HEK293T (cell line): ENCODE measurements at regions not wholly inside any gene's neighbourhood (a gene's known extent, or its start where the extent isn't known, plus 50 kb on each side); places are given as distances from the start of the nearest gene placed in this dataset.

Experiments
- CTCF ChIA-PET: fragments of 350-600 bp; formaldehyde crosslinking; extraction: SDS; loops from one replicate; lab custom pipeline; 2021; ENCODE audit warnings: antibody characterized with exemption, inconsistent platforms; lab: Yijun Ruan, JAX
- POLR2A ChIA-PET: fragments of 350-600 bp; formaldehyde crosslinking; extraction: SDS; loops from one replicate; lab custom pipeline; 2020; ENCODE audit warnings: antibody characterized with exemption, inconsistent platforms; lab: Yijun Ruan, JAX
- DNase-seq: peaks from one replicate; pipeline ENCODE4 v3.0.0; 2012; ENCODE audit warnings: mixed read lengths; ENCODE audit errors: extremely low spot score
- ARNT ChIP-seq: fragments of 450-650 bp; IDR thresholded peaks from 2 replicates; pipeline ENCODE4 v1.6.1; 2017; ENCODE audit warnings: mild to moderate bottlenecking
- BHLHE40 ChIP-seq: fragments of 450-650 bp; IDR thresholded peaks from 2 replicates; pipeline ENCODE4 v1.6.1; 2016; ENCODE audit warnings: mild to moderate bottlenecking, moderate library complexity, borderline replicate concordance
- CTBP1 ChIP-seq: fragments of 450-650 bp; IDR thresholded peaks from 2 replicates; pipeline ENCODE4 v1.6.1; 2016; ENCODE audit warnings: borderline replicate concordance
- ELF4 ChIP-seq: fragments of 450-650 bp; IDR thresholded peaks from 2 replicates; pipeline ENCODE4 v1.6.1; 2017; ENCODE audit warnings: antibody characterized with exemption
- FOXA1 ChIP-seq: fragments of 450-650 bp; IDR thresholded peaks from 2 replicates; pipeline ENCODE4 v1.6.1; 2016; ENCODE audit warnings: mild to moderate bottlenecking
- FOXK2 ChIP-seq: fragments of 450-650 bp; IDR thresholded peaks from 2 replicates; pipeline ENCODE4 v1.6.1; 2016; ENCODE audit warnings: mild to moderate bottlenecking
- FOXM1 ChIP-seq: fragments of 450-650 bp; IDR thresholded peaks from 2 replicates; pipeline ENCODE4 v1.6.1; 2017; ENCODE audit warnings: mild to moderate bottlenecking, borderline replicate concordance
- HDGF ChIP-seq: fragments of 450-650 bp; IDR thresholded peaks from 2 replicates; pipeline ENCODE4 v1.6.1; 2017; ENCODE audit warnings: antibody characterized with exemption, borderline replicate concordance
- L3MBTL2 ChIP-seq: fragments of 450-650 bp; conservative IDR thresholded peaks from 2 replicates; pipeline ENCODE4 v1.6.1; 2016; ENCODE audit warnings: mild to moderate bottlenecking
- LEF1 ChIP-seq: fragments of 450-650 bp; IDR thresholded peaks from 2 replicates; pipeline ENCODE4 v1.6.1; 2017; ENCODE audit warnings: mild to moderate bottlenecking, borderline replicate concordance
- NFRKB ChIP-seq: fragments of 450-650 bp; IDR thresholded peaks from 2 replicates; pipeline ENCODE4 v1.6.1; 2016; ENCODE audit warnings: mild to moderate bottlenecking, moderate library complexity
- PKNOX1 ChIP-seq: fragments of 450-650 bp; IDR thresholded peaks from 2 replicates; pipeline ENCODE4 v1.6.1; 2016
- SP1 ChIP-seq: fragments of 450-650 bp; IDR thresholded peaks from 2 replicates; pipeline ENCODE4 v1.6.1; 2017
- SUZ12 ChIP-seq: fragments of 450-650 bp; IDR thresholded peaks from 2 replicates; pipeline ENCODE4 v1.6.1; 2016; ENCODE audit warnings: mild to moderate bottlenecking
- TARDBP ChIP-seq: fragments of 450-650 bp; IDR thresholded peaks from 2 replicates; pipeline ENCODE4 v1.6.1; 2016
- ZNF384 ChIP-seq: fragments of 450-650 bp; IDR thresholded peaks from 2 replicates; pipeline ENCODE4 v1.6.1; 2016

- TF ChIP-seq L3MBTL2 (no peak), TARDBP (0 out of 2 replicates have a peak, but pooled peaks have one; percentile 28), SP1 (no peak)
- CTCF ChIA-PET, result interaction anchor here (0.7 to 1.5 kb wide), 6 partner anchors 9 to 855 kb away, joined by 3 to 8 read pairs (median 3); no protein-coding TSS in a partner anchor
- DNase-seq, result peak; percentile 62
- POLR2A ChIA-PET, result no interaction called here
Measured at GRCh38 chr1:112337028-112337531, 58.9 kb upstream of the CTTNBP2NL start.

- no peak for DNase-seq
- ChIA-PET POLR2A (no interaction called here), CTCF (no interaction called here)
- no peak for TF ChIP-seq TARDBP
- TF ChIP-seq LEF1, result no peak
- TF ChIP-seq FOXK2, result no peak
- no peak for TF ChIP-seq CTBP1
- TF ChIP-seq HDGF, result no peak
- TF ChIP-seq L3MBTL2, result no peak
- no peak for TF ChIP-seq ELF4
- TF ChIP-seq FOXM1, result no peak
- no peak for TF ChIP-seq SP1
- no peak for TF ChIP-seq BHLHE40
- TF ChIP-seq FOXA1, result no peak
- no peak for TF ChIP-seq ZNF384
- TF ChIP-seq SUZ12, result no peak
- TF ChIP-seq ARNT, result no peak
- no peak for TF ChIP-seq PKNOX1
- TF ChIP-seq NFRKB, result no peak
Measured at GRCh38 chr1:112341986-112342385, 54.0 kb upstream of the CTTNBP2NL start.

GRCh38 chr1:112342558-112342957 is 53.5 kb upstream of the CTTNBP2NL start:
- TF ChIP-seq SP1 (no peak), PKNOX1 (no peak), NFRKB (no peak), BHLHE40 (no peak), LEF1 (no peak), HDGF (no peak), L3MBTL2 (no peak), ZNF384 (no peak), SUZ12 (no peak), FOXA1 (no peak), ELF4 (no peak)
- POLR2A ChIA-PET, result no interaction called here
- CTCF ChIA-PET, result no interaction called here
- DNase-seq, result no peak

- POLR2A ChIA-PET, result no interaction called here
- no peak for DNase-seq
- CTCF ChIA-PET, result interaction anchor here (1.3 kb wide), 1 partner anchor 14 kb away, joined by 3 read pairs; no protein-coding TSS in a partner anchor
- TF ChIP-seq L3MBTL2 (no peak), FOXK2 (no peak), LEF1 (no peak), SP1 (no peak), ARNT (no peak), SUZ12 (no peak), FOXA1 (no peak), TARDBP (no peak), HDGF (no peak), NFRKB (no peak), ZNF384 (no peak), FOXM1 (no peak), CTBP1 (no peak), PKNOX1 (no peak), BHLHE40 (no peak), ELF4 (no peak)
Measured at GRCh38 chr1:112344754-112345423, 51.1 kb upstream of the CTTNBP2NL start.
